WTC11 (cell line): ENCODE measurements at regions not wholly inside any gene's neighbourhood (a gene's known extent, or its start where the extent isn't known, plus 50 kb on each side); places are given as distances from the start of the nearest gene placed in this dataset.

ENCODE experiments used
- ATAC-seq: fragments of 200-7000 bp; cut with Tn5 transposase; 2 replicates; pipeline ENCODE4 v1.10.0; 2021; ENCODE audit warnings: mild to moderate bottlenecking, moderate library complexity
- CTCF ChIA-PET: fragments of 300-600 bp; sonication (Branson Sonifier 250); formaldehyde crosslinking; loops from one replicate; lab custom pipeline; 2021; ENCODE audit warnings: antibody characterized with exemption; lab: Charles Lee
- POLR2A ChIA-PET: fragments of 350-600 bp; sonication (Branson Sonifier 250); formaldehyde crosslinking; loops from one replicate; lab custom pipeline; 2021; ENCODE audit warnings: antibody characterized with exemption; lab: Charles Lee
- DNase-seq: peaks from one replicate; pipeline ENCODE4 v3.0.0; 2021; ENCODE audit warnings: low spot score
- H3K27ac Mint-ChIP-seq: 2 replicates; pipeline ENCODE4 v1.8.0; 2021; ENCODE audit warnings: mixed read lengths
- H3K27me3 Mint-ChIP-seq: 2 replicates; pipeline ENCODE4 v1.8.0; 2021; ENCODE audit warnings: low read depth, mild to moderate bottlenecking, moderate library complexity, mixed read lengths
- H3K36me3 Mint-ChIP-seq: 2 replicates; pipeline ENCODE4 v1.8.0; 2021; ENCODE audit warnings: mixed read lengths
- H3K4me1 Mint-ChIP-seq: 2 replicates; pipeline ENCODE4 v1.8.0; 2022; ENCODE audit warnings: mixed read lengths
- H3K4me3 Mint-ChIP-seq: 2 replicates; pipeline ENCODE4 v1.8.0; 2021; ENCODE audit warnings: mild to moderate bottlenecking, moderate library complexity, mixed read lengths
- H3K9me3 Mint-ChIP-seq: 2 replicates; pipeline ENCODE4 v1.8.0; 2021; ENCODE audit warnings: mixed read lengths
- ELF4 ChIP-seq: sonication (generic); formaldehyde crosslinking; IDR thresholded peaks from 2 replicates; pipeline ENCODE4 v1.8.1; 2022; ENCODE audit warnings: low read depth, mild to moderate bottlenecking, moderate library complexity, missing genetic modification reagents
- ESRRA ChIP-seq: sonication (generic); formaldehyde crosslinking; IDR thresholded peaks from 2 replicates; pipeline ENCODE4 v1.8.1; 2022; ENCODE audit warnings: mild to moderate bottlenecking, missing genetic modification reagents, borderline replicate concordance
- ETV6 ChIP-seq: sonication (generic); formaldehyde crosslinking; IDR thresholded peaks from 2 replicates; pipeline ENCODE4 v1.8.1; 2022; ENCODE audit warnings: mild to moderate bottlenecking, missing genetic modification reagents
- FOXK1 ChIP-seq: sonication (generic); formaldehyde crosslinking; IDR thresholded peaks from 2 replicates; pipeline ENCODE4 v1.8.0; 2022; ENCODE audit warnings: mild to moderate bottlenecking, moderate library complexity, missing genetic modification reagents
- GABPB1 ChIP-seq: sonication (generic); formaldehyde crosslinking; IDR thresholded peaks from 2 replicates; pipeline ENCODE4 v1.8.1; 2023; ENCODE audit warnings: mild to moderate bottlenecking, missing genetic modification reagents
- GTF2I ChIP-seq: fragments of 250-450 bp; sonication (Bioruptor Pico); conservative IDR thresholded peaks from 2 replicates; pipeline ENCODE4 v1.4.0; 2021; ENCODE audit warnings: mild to moderate bottlenecking
- IRF2 ChIP-seq: sonication (generic); formaldehyde crosslinking; IDR thresholded peaks from 2 replicates; pipeline ENCODE4 v1.8.0; 2022; ENCODE audit warnings: low read depth, missing genetic modification reagents, borderline replicate concordance
- JAZF1 ChIP-seq: fragments of 250-450 bp; sonication (Bioruptor Pico); IDR thresholded peaks from 2 replicates; pipeline ENCODE4 v1.9.0; 2021; ENCODE audit warnings: moderate library complexity, mild to moderate bottlenecking, inconsistent platforms
- MXD4 ChIP-seq: fragments of 250-450 bp; sonication (Bioruptor Pico); IDR thresholded peaks from 2 replicates; pipeline ENCODE4 v1.8.0; 2021; ENCODE audit warnings: mild to moderate bottlenecking, moderate library complexity, borderline replicate concordance
- NR1H2 ChIP-seq: sonication (generic); formaldehyde crosslinking; IDR thresholded peaks from 2 replicates; pipeline ENCODE4 v1.9.0; 2021; ENCODE audit warnings: mild to moderate bottlenecking, moderate library complexity, missing genetic modification reagents
- RELA ChIP-seq: sonication (generic); formaldehyde crosslinking; IDR thresholded peaks from 2 replicates; pipeline ENCODE4 v1.8.1; 2022; ENCODE audit warnings: missing genetic modification reagents, mild to moderate bottlenecking, borderline replicate concordance
- SMAD3 ChIP-seq: sonication (generic); formaldehyde crosslinking; IDR thresholded peaks from 2 replicates; pipeline ENCODE4 v1.8.0; 2022; ENCODE audit warnings: missing genetic modification reagents, mild to moderate bottlenecking, borderline replicate concordance
- TCF7 ChIP-seq: sonication (generic); formaldehyde crosslinking; IDR thresholded peaks from 2 replicates; pipeline ENCODE4 v1.8.0; 2022; ENCODE audit warnings: mild to moderate bottlenecking, low read depth, missing genetic modification reagents, moderate library complexity
- TEAD1 ChIP-seq: sonication (generic); formaldehyde crosslinking; IDR thresholded peaks from 2 replicates; pipeline ENCODE4 v1.8.0; 2022; ENCODE audit warnings: mild to moderate bottlenecking, missing genetic modification reagents
- ZNF121 ChIP-seq: sonication (generic); formaldehyde crosslinking; IDR thresholded peaks from 2 replicates; pipeline ENCODE4 v1.8.0; 2023; ENCODE audit warnings: missing genetic modification reagents
- ZNF138 ChIP-seq: sonication (generic); formaldehyde crosslinking; conservative IDR thresholded peaks from 2 replicates; pipeline ENCODE4 v1.8.1; 2022; ENCODE audit warnings: mild to moderate bottlenecking, moderate library complexity, missing genetic modification reagents
- ZNF232 ChIP-seq: sonication (generic); formaldehyde crosslinking; IDR thresholded peaks from 2 replicates; pipeline ENCODE4 v1.8.0; 2022; ENCODE audit warnings: mild to moderate bottlenecking, missing genetic modification reagents
- ZNF317 ChIP-seq: sonication (generic); formaldehyde crosslinking; IDR thresholded peaks from 2 replicates; pipeline ENCODE4 v1.8.1; 2023; ENCODE audit warnings: low read depth, mild to moderate bottlenecking, moderate library complexity, missing genetic modification reagents, borderline replicate concordance
- ZNF396 ChIP-seq: fragments of 250-450 bp; sonication (Bioruptor Pico); IDR thresholded peaks from 2 replicates; pipeline ENCODE4 v1.8.0; 2021; ENCODE audit warnings: mild to moderate bottlenecking, moderate library complexity, borderline replicate concordance
- ZNF512 ChIP-seq: sonication (generic); formaldehyde crosslinking; IDR thresholded peaks from 2 replicates; pipeline ENCODE4 v1.8.1; 2022; ENCODE audit warnings: missing genetic modification reagents, borderline replicate concordance
- TF ChIP-seq, protein P1 (sequence below): sonication (generic); formaldehyde crosslinking; IDR thresholded peaks from 2 replicates; pipeline ENCODE4 v1.8.0; 2023; ENCODE audit warnings: missing genetic modification reagents, mild to moderate bottlenecking, borderline replicate concordance
- TF ChIP-seq, protein P2 (sequence below): sonication (generic); formaldehyde crosslinking; IDR thresholded peaks from 2 replicates; pipeline ENCODE4 v1.8.1; 2023; ENCODE audit warnings: mild to moderate bottlenecking, missing genetic modification reagents, borderline replicate concordance
- TF ChIP-seq, protein P3 (sequence below): sonication (generic); formaldehyde crosslinking; IDR thresholded peaks from 2 replicates; pipeline ENCODE4 v1.8.1; 2022; ENCODE audit warnings: low read depth, mild to moderate bottlenecking, moderate library complexity, missing genetic modification reagents, borderline replicate concordance
- TF ChIP-seq, protein P4 (sequence below): sonication (generic); formaldehyde crosslinking; IDR thresholded peaks from 2 replicates; pipeline ENCODE4 v1.8.1; 2023; ENCODE audit warnings: mild to moderate bottlenecking, moderate library complexity, missing genetic modification reagents

DNA sequence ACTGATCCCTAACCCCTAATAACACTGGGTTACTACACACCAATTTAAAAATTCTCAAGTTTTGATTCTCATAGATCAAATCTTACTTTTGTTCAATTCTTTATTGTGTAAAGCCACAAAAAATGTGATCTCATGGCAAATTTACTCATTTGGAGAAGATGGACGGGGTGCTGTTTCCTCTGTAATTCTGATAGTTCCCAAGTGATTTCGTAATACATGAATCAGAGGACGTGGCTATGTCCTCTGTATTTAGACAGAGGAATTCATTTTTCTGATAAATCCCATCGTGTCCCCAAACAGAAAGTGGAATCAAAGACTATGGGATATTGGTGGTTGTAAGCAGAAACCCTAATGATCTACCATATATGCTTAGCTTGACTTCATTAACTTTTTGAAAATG is 76.6 kb upstream of the GNG2 start (continued):
- TF ChIP-seq, protein P1, sequence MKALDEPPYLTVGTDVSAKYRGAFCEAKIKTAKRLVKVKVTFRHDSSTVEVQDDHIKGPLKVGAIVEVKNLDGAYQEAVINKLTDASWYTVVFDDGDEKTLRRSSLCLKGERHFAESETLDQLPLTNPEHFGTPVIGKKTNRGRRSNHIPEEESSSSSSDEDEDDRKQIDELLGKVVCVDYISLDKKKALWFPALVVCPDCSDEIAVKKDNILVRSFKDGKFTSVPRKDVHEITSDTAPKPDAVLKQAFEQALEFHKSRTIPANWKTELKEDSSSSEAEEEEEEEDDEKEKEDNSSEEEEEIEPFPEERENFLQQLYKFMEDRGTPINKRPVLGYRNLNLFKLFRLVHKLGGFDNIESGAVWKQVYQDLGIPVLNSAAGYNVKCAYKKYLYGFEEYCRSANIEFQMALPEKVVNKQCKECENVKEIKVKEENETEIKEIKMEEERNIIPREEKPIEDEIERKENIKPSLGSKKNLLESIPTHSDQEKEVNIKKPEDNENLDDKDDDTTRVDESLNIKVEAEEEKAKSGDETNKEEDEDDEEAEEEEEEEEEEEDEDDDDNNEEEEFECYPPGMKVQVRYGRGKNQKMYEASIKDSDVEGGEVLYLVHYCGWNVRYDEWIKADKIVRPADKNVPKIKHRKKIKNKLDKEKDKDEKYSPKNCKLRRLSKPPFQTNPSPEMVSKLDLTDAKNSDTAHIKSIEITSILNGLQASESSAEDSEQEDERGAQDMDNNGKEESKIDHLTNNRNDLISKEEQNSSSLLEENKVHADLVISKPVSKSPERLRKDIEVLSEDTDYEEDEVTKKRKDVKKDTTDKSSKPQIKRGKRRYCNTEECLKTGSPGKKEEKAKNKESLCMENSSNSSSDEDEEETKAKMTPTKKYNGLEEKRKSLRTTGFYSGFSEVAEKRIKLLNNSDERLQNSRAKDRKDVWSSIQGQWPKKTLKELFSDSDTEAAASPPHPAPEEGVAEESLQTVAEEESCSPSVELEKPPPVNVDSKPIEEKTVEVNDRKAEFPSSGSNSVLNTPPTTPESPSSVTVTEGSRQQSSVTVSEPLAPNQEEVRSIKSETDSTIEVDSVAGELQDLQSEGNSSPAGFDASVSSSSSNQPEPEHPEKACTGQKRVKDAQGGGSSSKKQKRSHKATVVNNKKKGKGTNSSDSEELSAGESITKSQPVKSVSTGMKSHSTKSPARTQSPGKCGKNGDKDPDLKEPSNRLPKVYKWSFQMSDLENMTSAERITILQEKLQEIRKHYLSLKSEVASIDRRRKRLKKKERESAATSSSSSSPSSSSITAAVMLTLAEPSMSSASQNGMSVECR (CRISPR knock-in tag) = no peak
- TF ChIP-seq ESRRA (CRISPR knock-in tag) (no peak), JAZF1 (CRISPR knock-in tag) (no peak), GABPB1 (no peak), ZNF317 (CRISPR knock-in tag) (no peak), ZNF232 (CRISPR knock-in tag) (no peak), TEAD1 (CRISPR knock-in tag) (no peak), ZNF512 (no peak), IRF2 (CRISPR knock-in tag) (no peak)
- TF ChIP-seq, protein P2, sequence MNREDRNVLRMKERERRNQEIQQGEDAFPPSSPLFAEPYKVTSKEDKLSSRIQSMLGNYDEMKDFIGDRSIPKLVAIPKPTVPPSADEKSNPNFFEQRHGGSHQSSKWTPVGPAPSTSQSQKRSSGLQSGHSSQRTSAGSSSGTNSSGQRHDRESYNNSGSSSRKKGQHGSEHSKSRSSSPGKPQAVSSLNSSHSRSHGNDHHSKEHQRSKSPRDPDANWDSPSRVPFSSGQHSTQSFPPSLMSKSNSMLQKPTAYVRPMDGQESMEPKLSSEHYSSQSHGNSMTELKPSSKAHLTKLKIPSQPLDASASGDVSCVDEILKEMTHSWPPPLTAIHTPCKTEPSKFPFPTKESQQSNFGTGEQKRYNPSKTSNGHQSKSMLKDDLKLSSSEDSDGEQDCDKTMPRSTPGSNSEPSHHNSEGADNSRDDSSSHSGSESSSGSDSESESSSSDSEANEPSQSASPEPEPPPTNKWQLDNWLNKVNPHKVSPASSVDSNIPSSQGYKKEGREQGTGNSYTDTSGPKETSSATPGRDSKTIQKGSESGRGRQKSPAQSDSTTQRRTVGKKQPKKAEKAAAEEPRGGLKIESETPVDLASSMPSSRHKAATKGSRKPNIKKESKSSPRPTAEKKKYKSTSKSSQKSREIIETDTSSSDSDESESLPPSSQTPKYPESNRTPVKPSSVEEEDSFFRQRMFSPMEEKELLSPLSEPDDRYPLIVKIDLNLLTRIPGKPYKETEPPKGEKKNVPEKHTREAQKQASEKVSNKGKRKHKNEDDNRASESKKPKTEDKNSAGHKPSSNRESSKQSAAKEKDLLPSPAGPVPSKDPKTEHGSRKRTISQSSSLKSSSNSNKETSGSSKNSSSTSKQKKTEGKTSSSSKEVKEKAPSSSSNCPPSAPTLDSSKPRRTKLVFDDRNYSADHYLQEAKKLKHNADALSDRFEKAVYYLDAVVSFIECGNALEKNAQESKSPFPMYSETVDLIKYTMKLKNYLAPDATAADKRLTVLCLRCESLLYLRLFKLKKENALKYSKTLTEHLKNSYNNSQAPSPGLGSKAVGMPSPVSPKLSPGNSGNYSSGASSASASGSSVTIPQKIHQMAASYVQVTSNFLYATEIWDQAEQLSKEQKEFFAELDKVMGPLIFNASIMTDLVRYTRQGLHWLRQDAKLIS (CRISPR knock-in tag) = no peak

- no peak overlapping the region for H3K4me3 Mint-ChIP-seq
- no peak for DNase-seq
- no peak overlapping the region for H3K27ac Mint-ChIP-seq
- H3K9me3 Mint-ChIP-seq = peaks cover 14% of the 10 kb centered on the region
- ChIA-PET POLR2A (no interaction called here), CTCF (interaction anchor here (0.6 to 1.3 kb wide), 2 partner anchors 8 to 63 kb away, joined by 4 to 5 read pairs; no protein-coding TSS in a partner anchor)
- no peaks in the 10 kb centered on the region for H3K27me3 Mint-ChIP-seq
- H3K4me1 Mint-ChIP-seq = peaks cover 9% of the 10 kb centered on the region
- no peaks in the 10 kb centered on the region for H3K36me3 Mint-ChIP-seq
- no peak for ATAC-seq
- no peak for TF ChIP-seq GTF2I (CRISPR knock-in tag)
- TF ChIP-seq SMAD3 = no peak
- TF ChIP-seq, protein P3, sequence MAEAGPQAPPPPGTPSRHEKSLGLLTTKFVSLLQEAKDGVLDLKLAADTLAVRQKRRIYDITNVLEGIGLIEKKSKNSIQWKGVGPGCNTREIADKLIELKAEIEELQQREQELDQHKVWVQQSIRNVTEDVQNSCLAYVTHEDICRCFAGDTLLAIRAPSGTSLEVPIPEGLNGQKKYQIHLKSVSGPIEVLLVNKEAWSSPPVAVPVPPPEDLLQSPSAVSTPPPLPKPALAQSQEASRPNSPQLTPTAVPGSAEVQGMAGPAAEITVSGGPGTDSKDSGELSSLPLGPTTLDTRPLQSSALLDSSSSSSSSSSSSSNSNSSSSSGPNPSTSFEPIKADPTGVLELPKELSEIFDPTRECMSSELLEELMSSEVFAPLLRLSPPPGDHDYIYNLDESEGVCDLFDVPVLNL = no peak
- no peak for TF ChIP-seq ETV6
- TF ChIP-seq MXD4 (CRISPR knock-in tag) = no peak
- no peak for TF ChIP-seq FOXK1 (CRISPR knock-in tag)
- TF ChIP-seq ELF4 (CRISPR knock-in tag) = no peak
- no peak for TF ChIP-seq ZNF121 (CRISPR knock-in tag)
- TF ChIP-seq JAZF1 (CRISPR knock-in tag) = no peak
- no peak for TF ChIP-seq RELA
- no peak for TF ChIP-seq TCF7 (CRISPR knock-in tag)
- TF ChIP-seq, protein P4, sequence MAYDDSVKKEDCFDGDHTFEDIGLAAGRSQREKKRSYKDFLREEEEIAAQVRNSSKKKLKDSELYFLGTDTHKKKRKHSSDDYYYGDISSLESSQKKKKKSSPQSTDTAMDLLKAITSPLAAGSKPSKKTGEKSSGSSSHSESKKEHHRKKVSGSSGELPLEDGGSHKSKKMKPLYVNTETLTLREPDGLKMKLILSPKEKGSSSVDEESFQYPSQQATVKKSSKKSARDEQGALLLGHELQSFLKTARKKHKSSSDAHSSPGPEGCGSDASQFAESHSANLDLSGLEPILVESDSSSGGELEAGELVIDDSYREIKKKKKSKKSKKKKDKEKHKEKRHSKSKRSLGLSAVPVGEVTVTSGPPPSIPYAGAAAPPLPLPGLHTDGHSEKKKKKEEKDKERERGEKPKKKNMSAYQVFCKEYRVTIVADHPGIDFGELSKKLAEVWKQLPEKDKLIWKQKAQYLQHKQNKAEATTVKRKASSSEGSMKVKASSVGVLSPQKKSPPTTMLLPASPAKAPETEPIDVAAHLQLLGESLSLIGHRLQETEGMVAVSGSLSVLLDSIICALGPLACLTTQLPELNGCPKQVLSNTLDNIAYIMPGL (CRISPR knock-in tag) = no peak
- no peak for TF ChIP-seq ZNF396 (CRISPR knock-in tag)
- TF ChIP-seq ZNF138 (CRISPR knock-in tag) = no peak
- no peak for TF ChIP-seq NR1H2 (CRISPR knock-in tag)
Measured at GRCh38 chr14:51784466-51784865, 75.9 kb upstream of the GNG2 start.
